GM06990 (cell line): ENCODE measurements at regions not wholly inside any gene's neighbourhood (a gene's known extent, or its start where the extent isn't known, plus 50 kb on each side); places are given as distances from the start of the nearest gene placed in this dataset.

Experiments used
- DNase-seq: peaks from one replicate; pipeline ENCODE4 v3.0.0-alpha.2; 2011; ENCODE audit not compliant: insufficient read length; ENCODE audit errors: extremely low read depth
- H3K27me3 ChIP-seq: replicated peaks from 2 replicates; pipeline ENCODE4 v1.6.0; 2011; ENCODE audit warnings: low read length; ENCODE audit not compliant: control insufficient read depth, insufficient read depth
- H3K36me3 ChIP-seq: 2 replicates; pipeline ENCODE4 v1.5.1; 2011; ENCODE audit warnings: low read length; ENCODE audit not compliant: control insufficient read depth, insufficient read depth
- H3K4me3 ChIP-seq: replicated peaks from 2 replicates; pipeline ENCODE4 v1.5.1; 2011; ENCODE audit warnings: low read depth, mild to moderate bottlenecking, control low read depth, low read length
- CTCF ChIP-seq: IDR thresholded peaks from 2 replicates; pipeline ENCODE4 v1.5.1; 2011; ENCODE audit warnings: low read length, control low read depth, mild to moderate bottlenecking, inconsistent platforms; ENCODE audit not compliant: insufficient read depth, poor library complexity, severe bottlenecking

DNA sequence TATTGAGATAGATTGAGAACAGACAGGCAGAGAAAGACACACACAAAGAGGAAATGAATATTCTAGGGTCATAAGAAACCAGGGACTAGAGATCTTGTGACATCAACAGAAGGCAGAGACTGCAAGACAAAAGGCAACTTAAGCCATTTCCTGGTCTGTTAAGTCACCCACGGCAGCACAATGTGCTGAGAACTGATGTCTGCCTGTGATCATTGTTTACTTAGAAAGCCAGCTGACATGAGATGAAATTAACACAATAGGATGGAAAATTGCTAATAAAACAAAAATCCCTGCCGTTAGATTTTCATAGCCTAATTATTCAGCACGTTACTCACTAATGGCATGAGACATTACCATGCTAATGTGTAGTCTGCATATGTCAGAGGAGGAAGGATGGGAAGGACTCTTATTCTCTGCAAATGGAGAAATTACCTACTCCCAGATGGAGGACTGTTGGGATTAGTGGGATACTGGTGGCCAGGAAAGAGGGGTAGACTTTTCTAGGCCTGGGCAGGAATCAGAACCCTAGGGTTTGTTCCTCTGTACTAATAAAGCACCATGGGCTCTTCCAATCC lies 191.3 kb upstream of the PODXL start:
- H3K36me3 ChIP-seq = no peaks in the 10 kb centered on the region
- TF ChIP-seq CTCF = no peak
- H3K27me3 ChIP-seq = no peaks in the 10 kb centered on the region
- DNase-seq = no peak
- H3K4me3 ChIP-seq = no peak overlapping the region

GRCh38 chr7:131745390-131746248 lies 189.2 kb upstream of the PODXL start:
- DNase-seq = no peak
- no peaks in the 10 kb centered on the region for H3K36me3 ChIP-seq
- no peaks in the 10 kb centered on the region for H3K27me3 ChIP-seq
- TF ChIP-seq CTCF = no peak
- H3K4me3 ChIP-seq = no peak overlapping the region

DNA sequence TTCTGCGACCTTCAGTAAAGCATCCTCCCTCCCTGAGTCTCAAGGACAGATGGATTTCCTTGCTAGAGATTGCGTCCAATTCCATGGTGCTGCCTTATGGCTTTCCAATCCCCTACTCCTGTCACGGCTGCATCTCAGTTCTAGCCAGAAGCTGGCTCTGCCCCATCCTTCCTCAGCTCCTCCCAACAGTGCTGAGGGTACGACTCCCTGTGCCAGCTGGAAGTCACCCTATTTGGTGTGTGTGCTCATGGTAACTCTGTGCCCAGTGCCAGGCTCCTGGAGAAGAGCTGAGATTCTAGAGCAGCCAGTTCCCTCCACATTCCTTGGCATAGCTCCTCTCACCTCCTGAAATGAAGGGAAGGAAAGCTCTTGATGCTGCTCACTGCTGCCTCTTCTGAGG lies 185.0 kb upstream of the PODXL start:
- Histone ChIP-seq H3K4me3 (no peak overlapping the region), H3K27me3 (no peaks in the 10 kb centered on the region), H3K36me3 (no peaks in the 10 kb centered on the region)
- no peak for DNase-seq
- TF ChIP-seq CTCF = no peak

GRCh38 chr7:131737746-131738465 lies 181.5 kb upstream of the PODXL start:
- TF ChIP-seq CTCF = no peak
- no peak for DNase-seq
- Histone ChIP-seq H3K27me3 (no peaks in the 10 kb centered on the region), H3K4me3 (no peak overlapping the region), H3K36me3 (no peaks in the 10 kb centered on the region)

DNA sequence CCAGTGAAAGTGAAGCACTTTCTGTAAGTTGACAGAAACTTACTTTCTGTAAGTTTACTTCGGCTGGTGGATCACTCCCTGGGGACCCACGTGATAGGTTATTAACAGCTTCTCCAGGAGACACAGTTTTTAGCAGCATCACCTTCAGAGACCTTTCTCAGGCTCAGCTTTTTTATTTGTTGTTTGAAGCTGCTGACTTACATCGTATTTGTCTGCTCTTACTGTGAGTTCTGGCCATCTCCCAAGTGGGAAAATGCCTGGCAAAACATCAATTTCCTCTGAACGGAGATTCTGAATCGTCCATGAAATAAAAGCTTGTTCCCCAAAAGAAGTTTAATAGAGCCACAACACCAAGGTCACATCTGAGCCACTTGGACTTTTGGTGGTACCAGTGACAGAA lies 178.7 kb upstream of the PODXL start:
- H3K27me3 ChIP-seq = no peaks in the 10 kb centered on the region; the same call in none of the 2 replicates
- no peak for DNase-seq
- no peak for TF ChIP-seq CTCF

More for the DNA sequence above, 178.7 kb upstream of the PODXL start:
- Histone ChIP-seq H3K4me3 (no peak overlapping the region), H3K36me3 (no peaks in the 10 kb centered on the region)
